ENCODE measurements at regions not wholly inside any gene's neighbourhood (a gene's known extent, or its start where the extent isn't known, plus 50 kb on each side); places are given as distances from the start of the nearest gene placed in this dataset.

GRCh38 chr4:176979416-176979815, 186.7 kb upstream of the VEGFC start:
- no peak for DNase-seq (ENCODE audit: low read depth)

- no peak for DNase-seq (ENCODE audit: low read depth)
Measured at GRCh38 chr4:176981074-176981473, 188.4 kb upstream of the VEGFC start.

- DNase-seq (ENCODE audit: low read depth) = peak; percentile 61
Measured at GRCh38 chr4:176981551-176981950, 188.8 kb upstream of the VEGFC start.

- peak; percentile 99 for DNase-seq (ENCODE audit: low read depth)
Measured at GRCh38 chr4:176988226-176988625, 195.5 kb upstream of the VEGFC start.

GRCh38 chr4:176989186-176989585, 196.5 kb upstream of the VEGFC start:
- no peak for DNase-seq (ENCODE audit: low read depth)

GRCh38 chr4:176999935-177000543, 207.3 kb upstream of the VEGFC start:
- DNase-seq (ENCODE audit: low read depth) = no peak

- DNase-seq (ENCODE audit: low read depth) = no peak
Measured at GRCh38 chr4:177001271-177002175, 208.8 kb upstream of the VEGFC start.

GRCh38 chr4:177005674-177006230, 213.0 kb upstream of the VEGFC start:
- DNase-seq (ENCODE audit: low read depth) = peak; percentile 54

GRCh38 chr4:177006331-177006730, 213.6 kb upstream of the VEGFC start:
- DNase-seq (ENCODE audit: low read depth) = no peak

GRCh38 chr4:177008071-177008835, 215.5 kb upstream of the VEGFC start:
- peak; percentile 76 for DNase-seq (ENCODE audit: low read depth)

GRCh38 chr4:177008836-177009501, 216.2 kb upstream of the VEGFC start:
- no peak for DNase-seq (ENCODE audit: low read depth)

GRCh38 chr4:177010418-177010817, 217.7 kb upstream of the VEGFC start:
- no peak for DNase-seq (ENCODE audit: low read depth)

- no peak for DNase-seq (ENCODE audit: low read depth)
Measured at GRCh38 chr4:177012918-177013545, 220.3 kb upstream of the VEGFC start.

- DNase-seq (ENCODE audit: low read depth) = no peak
Measured at GRCh38 chr4:177016541-177017141, 223.9 kb upstream of the VEGFC start.

- no peak for DNase-seq (ENCODE audit: low read depth)
Measured at GRCh38 chr4:177023951-177024350, 231.2 kb upstream of the VEGFC start.

GRCh38 chr4:177032341-177032740, 239.6 kb upstream of the VEGFC start:
- DNase-seq (ENCODE audit: low read depth) = no peak

- no peak for DNase-seq (ENCODE audit: low read depth)
Measured at GRCh38 chr4:177033135-177033534, 240.4 kb upstream of the VEGFC start.

GRCh38 chr4:177033632-177034031, 240.9 kb upstream of the VEGFC start:
- DNase-seq (ENCODE audit: low read depth) = no peak

GRCh38 chr4:177041356-177041755, 248.6 kb upstream of the VEGFC start:
- DNase-seq (ENCODE audit: low read depth) = peak; percentile 88

GRCh38 chr4:177047070-177047850, 254.5 kb upstream of the VEGFC start:
- peak; percentile 71 for DNase-seq (ENCODE audit: low read depth)
